ENCODE measurements at regions not wholly inside any gene's neighbourhood (a gene's known extent, or its start where the extent isn't known, plus 50 kb on each side); places are given as distances from the start of the nearest gene placed in this dataset.

GRCh38 chr6:12657884-12658283 is 58.7 kb upstream of the PHACTR1 start:
- DNase-seq (ENCODE audit: low read depth), result no peak

GRCh38 chr6:12661432-12662089 is 55.0 kb upstream of the PHACTR1 start:
- TF ChIP-seq CTCF (IDR thresholded peaks at IDR 0.05; ENCODE audit: control insufficient read depth, insufficient read depth, low read depth, low read length, missing control alignments), result no peak
- no peak overlapping the region for H3K4me3 ChIP-seq (ENCODE audit: control insufficient read depth, low read depth, low read length)
- DNase-seq (ENCODE audit: low read depth), result no peak

More at GRCh38 chr6:12657884-12658283, 58.7 kb upstream of the PHACTR1 start:
- H3K4me3 ChIP-seq (ENCODE audit: control insufficient read depth, low read depth, low read length), result no peak overlapping the region
- no peak for TF ChIP-seq CTCF (IDR thresholded peaks at IDR 0.05; ENCODE audit: control insufficient read depth, insufficient read depth, low read depth, low read length, missing control alignments)
